Liver (tissue), 8 donors: ENCODE measurements at regions not wholly inside any gene's neighbourhood (a gene's known extent, or its start where the extent isn't known, plus 50 kb on each side); places are given as distances from the start of the nearest gene placed in this dataset.
A peak's percentile ranks its signal among the peaks of the same experiment; 100 is the strongest.

Experiments
- DNase-seq: peaks from one replicate; pipeline ENCODE4 v3.0.0-alpha.2; 2017; ENCODE audit warnings: low spot score
- H3K27ac ChIP-seq, 2 donors: one replicate each; pipeline ENCODE4 v1.7.0; 2013; ENCODE audit warnings: inconsistent platforms in 2 of 2, low read length in 2 of 2, control low read depth in 1 of 2, low read depth in 1 of 2, mild to moderate bottlenecking in 1 of 2
- H3K27me3 ChIP-seq, 4 donors: one replicate each; pipeline versions ENCODE4 v1.6.1 to v1.7.0; 2013; ENCODE audit warnings: low read length in 3 of 4, inconsistent platforms in 1 of 4, mild to moderate bottlenecking in 1 of 4, moderate library complexity in 1 of 4; ENCODE audit not compliant: control insufficient read depth in 4 of 4, insufficient read depth in 4 of 4
- H3K36me3 ChIP-seq, 4 donors: one replicate each; pipeline versions ENCODE4 v1.6.1 to v1.7.0; 2013; ENCODE audit warnings: low read length in 3 of 4, mild to moderate bottlenecking in 3 of 4, low read depth in 1 of 4, moderate library complexity in 1 of 4; ENCODE audit not compliant: control insufficient read depth in 4 of 4, insufficient read depth in 3 of 4
- H3K4me1 ChIP-seq, 4 donors: one replicate each; pipeline versions ENCODE4 v1.6.1 to v1.7.0; 2013; ENCODE audit warnings: low read length in 3 of 4, mild to moderate bottlenecking in 3 of 4, moderate library complexity in 1 of 4; ENCODE audit not compliant: control insufficient read depth in 4 of 4, insufficient read depth in 4 of 4
- H3K4me3 ChIP-seq, 3 donors: one replicate each; pipeline versions ENCODE4 v1.6.1 to v1.7.0; 2013; ENCODE audit warnings: low read length in 3 of 3, control low read depth in 1 of 3, low read depth in 1 of 3, mild to moderate bottlenecking in 1 of 3
- H3K9ac ChIP-seq, 2 donors: one replicate each; pipeline ENCODE4 v1.7.0; 2013; ENCODE audit warnings: low read length in 2 of 2, mild to moderate bottlenecking in 2 of 2, moderate library complexity in 2 of 2, control low read depth in 1 of 2, low read depth in 1 of 2
- H3K9me3 ChIP-seq, 4 donors: one replicate each; pipeline versions ENCODE4 v1.6.1 to v1.7.0; 2013; ENCODE audit warnings: low read length in 3 of 4; ENCODE audit not compliant: control insufficient read depth in 4 of 4
- EGR1 ChIP-seq, 2 donors: IDR thresholded peaks; 2 replicates each; pipeline ENCODE4 v1.6.1; 2016 to 2018; ENCODE audit warnings: antibody characterized with exemption in 2 of 2, low read depth in 2 of 2
- FOXA1 ChIP-seq: IDR thresholded peaks from 2 replicates; pipeline ENCODE4 v1.6.1; 2016; ENCODE audit warnings: antibody characterized with exemption
- FOXA2 ChIP-seq: IDR thresholded peaks from 2 replicates; pipeline ENCODE4 v1.6.1; 2016; ENCODE audit warnings: antibody characterized with exemption
- GABPA ChIP-seq, 2 donors: IDR thresholded peaks in 1 of 2; conservative IDR thresholded peaks in 1 of 2; 2 replicates each; pipeline ENCODE4 v1.6.1; 2016; ENCODE audit warnings: antibody characterized with exemption in 2 of 2, mild to moderate bottlenecking in 1 of 2, moderate library complexity in 1 of 2
- HNF4A ChIP-seq, 2 donors: conservative IDR thresholded peaks; 2 replicates each; pipeline ENCODE4 v1.6.1; 2016; ENCODE audit warnings: antibody characterized with exemption in 2 of 2, mild to moderate bottlenecking in 2 of 2
- HNF4G ChIP-seq: IDR thresholded peaks from 2 replicates; pipeline ENCODE4 v1.6.1; 2016; ENCODE audit warnings: antibody characterized with exemption
- JUND ChIP-seq, 2 donors: IDR thresholded peaks; 2 replicates each; pipeline ENCODE4 v1.6.1; 2016; ENCODE audit warnings: antibody characterized with exemption in 2 of 2
- NR2F2 ChIP-seq: IDR thresholded peaks from 2 replicates; pipeline ENCODE4 v1.6.1; 2016; ENCODE audit warnings: antibody characterized with exemption
- RAD21 ChIP-seq, 2 donors: IDR thresholded peaks; 2 replicates each; pipeline ENCODE4 v1.6.1; 2016; ENCODE audit warnings: antibody characterized with exemption in 2 of 2, mild to moderate bottlenecking in 2 of 2
- RXRA ChIP-seq, 2 donors: IDR thresholded peaks; 2 replicates each; pipeline ENCODE4 v1.6.1; 2017 to 2018; ENCODE audit warnings: antibody characterized with exemption in 2 of 2, mild to moderate bottlenecking in 1 of 2
- SP1 ChIP-seq: IDR thresholded peaks from 2 replicates; pipeline ENCODE4 v1.6.1; 2018; ENCODE audit warnings: antibody characterized with exemption, mild to moderate bottlenecking
- TAF1 ChIP-seq: conservative IDR thresholded peaks from 2 replicates; pipeline ENCODE4 v1.6.1; 2016; ENCODE audit warnings: antibody characterized with exemption, mild to moderate bottlenecking
- YY1 ChIP-seq: IDR thresholded peaks from 2 replicates; pipeline ENCODE4 v1.6.1; 2016; ENCODE audit warnings: antibody characterized with exemption, mild to moderate bottlenecking
- WGBS: extraction: QIAGEN DNeasy Blood & Tissue Kit; methylation state at CpG from one replicate; pipeline ENCODE4 v1.1.7; 2013; 5-methylcytosine and 5-hydroxymethylcytosine counted together
- TF ChIP-seq, protein P1 (sequence below): IDR thresholded peaks from 2 replicates; pipeline ENCODE4 v1.6.1; 2016; ENCODE audit warnings: antibody characterized with exemption, mild to moderate bottlenecking
- TF ChIP-seq, protein P2 (sequence below): IDR thresholded peaks from 2 replicates; pipeline ENCODE4 v1.6.1; 2016; ENCODE audit warnings: antibody characterized with exemption
- TF ChIP-seq, protein P3 (sequence below): IDR thresholded peaks from 2 replicates; pipeline ENCODE4 v1.6.1; 2016; ENCODE audit warnings: antibody characterized with exemption
- TF ChIP-seq, protein P4 (sequence below): IDR thresholded peaks from 2 replicates; pipeline ENCODE4 v1.6.1; 2016; ENCODE audit warnings: antibody characterized with exemption
- TF ChIP-seq, protein P5 (sequence below): fragments of 150-350 bp; IDR thresholded peaks from 2 replicates; pipeline ENCODE4 v1.5.1; 2017; ENCODE audit warnings: improper control_type of control experiment, low read depth, low read length; ENCODE audit not compliant: missing input control
- donor health status: healthy.
- donor health status: healthy.
- donor health status: healthy.
- donor health status: healthy.
- donor health status: healthy.

DNA sequence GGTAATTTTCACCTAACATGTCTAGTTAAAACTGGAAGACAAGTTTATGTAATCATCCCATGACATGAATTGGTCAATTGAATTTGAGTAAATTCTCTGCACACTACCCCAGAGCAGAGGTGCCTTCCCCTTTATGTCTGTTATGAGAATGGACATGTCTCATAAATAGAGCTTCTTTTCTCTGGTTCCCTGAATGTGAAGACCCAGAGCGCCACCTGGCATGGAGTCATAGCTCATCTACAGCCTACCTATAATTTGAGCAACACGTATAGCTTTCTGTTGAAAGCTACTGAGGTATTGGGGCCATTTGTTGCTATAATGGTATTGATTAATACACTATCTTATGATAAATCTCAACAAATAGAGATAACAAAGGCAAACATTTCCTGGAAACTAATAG lies 626.5 kb upstream of the GALNTL6 start:
- TF ChIP-seq FOXA1 (no peak), TAF1 (no peak), RXRA (IDR thresholded peaks at IDR 0.05) (no peak), NR2F2 (no peak), FOXA2 (no peak), SP1 (no peak), RAD21 (IDR thresholded peaks at IDR 0.05) (no peak), GABPA (IDR thresholded peaks at IDR 0.05 in 1 of 2, conservative IDR thresholded peaks at IDR 0.05 in 1 of 2) (no peak), YY1 (no peak), EGR1 (IDR thresholded peaks at IDR 0.05; ENCODE audit: low read depth in 2 of 2) (no peak), JUND (IDR thresholded peaks at IDR 0.05) (no peak), HNF4G (no peak)
- TF ChIP-seq, protein P1, sequence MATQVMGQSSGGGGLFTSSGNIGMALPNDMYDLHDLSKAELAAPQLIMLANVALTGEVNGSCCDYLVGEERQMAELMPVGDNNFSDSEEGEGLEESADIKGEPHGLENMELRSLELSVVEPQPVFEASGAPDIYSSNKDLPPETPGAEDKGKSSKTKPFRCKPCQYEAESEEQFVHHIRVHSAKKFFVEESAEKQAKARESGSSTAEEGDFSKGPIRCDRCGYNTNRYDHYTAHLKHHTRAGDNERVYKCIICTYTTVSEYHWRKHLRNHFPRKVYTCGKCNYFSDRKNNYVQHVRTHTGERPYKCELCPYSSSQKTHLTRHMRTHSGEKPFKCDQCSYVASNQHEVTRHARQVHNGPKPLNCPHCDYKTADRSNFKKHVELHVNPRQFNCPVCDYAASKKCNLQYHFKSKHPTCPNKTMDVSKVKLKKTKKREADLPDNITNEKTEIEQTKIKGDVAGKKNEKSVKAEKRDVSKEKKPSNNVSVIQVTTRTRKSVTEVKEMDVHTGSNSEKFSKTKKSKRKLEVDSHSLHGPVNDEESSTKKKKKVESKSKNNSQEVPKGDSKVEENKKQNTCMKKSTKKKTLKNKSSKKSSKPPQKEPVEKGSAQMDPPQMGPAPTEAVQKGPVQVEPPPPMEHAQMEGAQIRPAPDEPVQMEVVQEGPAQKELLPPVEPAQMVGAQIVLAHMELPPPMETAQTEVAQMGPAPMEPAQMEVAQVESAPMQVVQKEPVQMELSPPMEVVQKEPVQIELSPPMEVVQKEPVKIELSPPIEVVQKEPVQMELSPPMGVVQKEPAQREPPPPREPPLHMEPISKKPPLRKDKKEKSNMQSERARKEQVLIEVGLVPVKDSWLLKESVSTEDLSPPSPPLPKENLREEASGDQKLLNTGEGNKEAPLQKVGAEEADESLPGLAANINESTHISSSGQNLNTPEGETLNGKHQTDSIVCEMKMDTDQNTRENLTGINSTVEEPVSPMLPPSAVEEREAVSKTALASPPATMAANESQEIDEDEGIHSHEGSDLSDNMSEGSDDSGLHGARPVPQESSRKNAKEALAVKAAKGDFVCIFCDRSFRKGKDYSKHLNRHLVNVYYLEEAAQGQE: no peak
- TF ChIP-seq, protein P2, sequence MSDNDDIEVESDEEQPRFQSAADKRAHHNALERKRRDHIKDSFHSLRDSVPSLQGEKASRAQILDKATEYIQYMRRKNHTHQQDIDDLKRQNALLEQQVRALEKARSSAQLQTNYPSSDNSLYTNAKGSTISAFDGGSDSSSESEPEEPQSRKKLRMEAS: no peak
- TF ChIP-seq, protein P3, sequence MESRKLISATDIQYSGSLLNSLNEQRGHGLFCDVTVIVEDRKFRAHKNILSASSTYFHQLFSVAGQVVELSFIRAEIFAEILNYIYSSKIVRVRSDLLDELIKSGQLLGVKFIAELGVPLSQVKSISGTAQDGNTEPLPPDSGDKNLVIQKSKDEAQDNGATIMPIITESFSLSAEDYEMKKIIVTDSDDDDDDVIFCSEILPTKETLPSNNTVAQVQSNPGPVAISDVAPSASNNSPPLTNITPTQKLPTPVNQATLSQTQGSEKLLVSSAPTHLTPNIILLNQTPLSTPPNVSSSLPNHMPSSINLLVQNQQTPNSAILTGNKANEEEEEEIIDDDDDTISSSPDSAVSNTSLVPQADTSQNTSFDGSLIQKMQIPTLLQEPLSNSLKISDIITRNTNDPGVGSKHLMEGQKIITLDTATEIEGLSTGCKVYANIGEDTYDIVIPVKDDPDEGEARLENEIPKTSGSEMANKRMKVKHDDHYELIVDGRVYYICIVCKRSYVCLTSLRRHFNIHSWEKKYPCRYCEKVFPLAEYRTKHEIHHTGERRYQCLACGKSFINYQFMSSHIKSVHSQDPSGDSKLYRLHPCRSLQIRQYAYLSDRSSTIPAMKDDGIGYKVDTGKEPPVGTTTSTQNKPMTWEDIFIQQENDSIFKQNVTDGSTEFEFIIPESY: no peak
- TF ChIP-seq, protein P4, sequence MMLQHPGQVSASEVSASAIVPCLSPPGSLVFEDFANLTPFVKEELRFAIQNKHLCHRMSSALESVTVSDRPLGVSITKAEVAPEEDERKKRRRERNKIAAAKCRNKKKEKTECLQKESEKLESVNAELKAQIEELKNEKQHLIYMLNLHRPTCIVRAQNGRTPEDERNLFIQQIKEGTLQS: no peak
- TF ChIP-seq, protein P5, sequence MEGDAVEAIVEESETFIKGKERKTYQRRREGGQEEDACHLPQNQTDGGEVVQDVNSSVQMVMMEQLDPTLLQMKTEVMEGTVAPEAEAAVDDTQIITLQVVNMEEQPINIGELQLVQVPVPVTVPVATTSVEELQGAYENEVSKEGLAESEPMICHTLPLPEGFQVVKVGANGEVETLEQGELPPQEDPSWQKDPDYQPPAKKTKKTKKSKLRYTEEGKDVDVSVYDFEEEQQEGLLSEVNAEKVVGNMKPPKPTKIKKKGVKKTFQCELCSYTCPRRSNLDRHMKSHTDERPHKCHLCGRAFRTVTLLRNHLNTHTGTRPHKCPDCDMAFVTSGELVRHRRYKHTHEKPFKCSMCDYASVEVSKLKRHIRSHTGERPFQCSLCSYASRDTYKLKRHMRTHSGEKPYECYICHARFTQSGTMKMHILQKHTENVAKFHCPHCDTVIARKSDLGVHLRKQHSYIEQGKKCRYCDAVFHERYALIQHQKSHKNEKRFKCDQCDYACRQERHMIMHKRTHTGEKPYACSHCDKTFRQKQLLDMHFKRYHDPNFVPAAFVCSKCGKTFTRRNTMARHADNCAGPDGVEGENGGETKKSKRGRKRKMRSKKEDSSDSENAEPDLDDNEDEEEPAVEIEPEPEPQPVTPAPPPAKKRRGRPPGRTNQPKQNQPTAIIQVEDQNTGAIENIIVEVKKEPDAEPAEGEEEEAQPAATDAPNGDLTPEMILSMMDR: no peak
- no peak overlapping the region for H3K4me3 ChIP-seq
- 59% methylated on average over 2 of the region's 2 CpGs for WGBS
- H3K9me3 ChIP-seq: no peaks in the 10 kb centered on the region
- no peak overlapping the region for H3K27ac ChIP-seq
- no peaks in the 10 kb centered on the region for H3K27me3 ChIP-seq
- no peak overlapping the region for H3K9ac ChIP-seq
- H3K4me1 ChIP-seq: no peaks in the 10 kb centered on the region
- no peaks in the 10 kb centered on the region for H3K36me3 ChIP-seq
- DNase-seq: peak; percentile 40

DNA sequence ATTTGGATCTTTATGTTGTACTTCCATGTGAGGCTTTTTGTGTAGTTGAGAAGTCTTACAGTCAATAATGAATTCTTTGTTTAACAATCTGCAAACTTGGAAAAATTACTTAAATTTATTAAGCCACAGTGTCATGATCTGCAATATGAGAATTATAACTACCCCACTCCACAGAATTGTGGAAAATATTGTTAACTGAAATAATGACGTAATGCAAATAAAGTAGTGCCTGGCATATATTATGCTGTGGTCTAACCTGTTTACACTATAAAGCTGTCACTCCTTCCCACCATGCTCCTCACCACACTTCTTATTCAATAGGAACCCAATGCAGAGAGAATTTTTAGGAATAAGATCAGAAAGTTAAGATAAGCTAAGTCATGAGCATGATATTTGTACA lies 632.1 kb upstream of the GALNTL6 start:
- Histone ChIP-seq H3K4me1 (no peaks in the 10 kb centered on the region), H3K9ac (no peak overlapping the region), H3K27me3 (no peaks in the 10 kb centered on the region), H3K27ac (no peak overlapping the region), H3K36me3 (no peaks in the 10 kb centered on the region), H3K4me3 (no peak overlapping the region), H3K9me3 (no peaks in the 10 kb centered on the region)
- DNase-seq: no peak
- 88% methylated on average over 1 of the region's 1 CpG for WGBS
- TF ChIP-seq RXRA (IDR thresholded peaks at IDR 0.05) (no peak), NR2F2 (no peak), JUND (IDR thresholded peaks at IDR 0.05) (no peak), HNF4A (conservative IDR thresholded peaks at IDR 0.05) (no peak), RAD21 (IDR thresholded peaks at IDR 0.05) (no peak), YY1 (no peak), FOXA1 (no peak), EGR1 (IDR thresholded peaks at IDR 0.05; ENCODE audit: low read depth in 2 of 2) (no peak), TAF1 (no peak), FOXA2 (no peak), SP1 (no peak), GABPA (IDR thresholded peaks at IDR 0.05 in 1 of 2, conservative IDR thresholded peaks at IDR 0.05 in 1 of 2) (no peak)
- TF ChIP-seq, protein P3: no peak
- TF ChIP-seq, protein P2: no peak
- TF ChIP-seq, protein P1: no peak
